ENCODE measurements at regions not wholly inside any gene's neighbourhood (a gene's known extent, or its start where the extent isn't known, plus 50 kb on each side); places are given as distances from the start of the nearest gene placed in this dataset.
A peak's percentile ranks its signal among the peaks of the same experiment; 100 is the strongest.

DNA sequence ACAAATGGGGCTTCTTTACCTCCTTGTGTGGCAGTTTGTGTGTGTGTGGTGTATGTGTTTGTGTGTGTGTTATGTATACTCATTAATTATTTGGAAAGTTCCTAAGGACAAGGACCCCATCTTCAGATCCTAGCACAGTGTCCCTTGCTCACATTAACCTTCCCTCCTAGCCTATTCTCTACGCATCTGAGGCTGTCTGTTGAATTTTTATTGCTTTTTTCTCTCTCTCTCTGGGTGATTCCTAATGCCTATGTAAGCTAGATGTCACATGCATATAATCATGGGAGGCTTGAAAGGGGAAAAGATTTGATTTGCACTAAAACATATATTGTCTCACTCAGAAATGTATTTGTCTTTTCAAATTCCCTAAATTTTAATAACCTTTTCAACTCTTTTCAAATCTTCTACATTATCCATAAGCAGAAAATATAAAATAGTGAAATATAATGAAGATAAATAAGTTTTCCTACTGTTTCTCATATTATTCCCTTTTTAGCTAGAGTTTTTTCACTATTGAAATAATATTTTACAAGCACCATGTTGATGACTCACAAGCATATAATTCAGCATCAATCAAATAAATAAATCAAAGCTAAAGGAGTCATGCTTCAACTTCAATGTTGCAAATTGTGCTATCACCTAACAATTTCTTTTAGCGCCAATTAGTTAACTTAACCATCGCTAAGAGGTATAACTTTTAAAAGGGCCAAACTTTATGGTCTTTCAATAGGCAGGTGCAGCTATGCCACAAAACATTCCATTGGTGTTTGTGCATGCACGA lies 199.0 kb upstream of the ERBB4 start:
- intact Hi-C loops (cut with micrococcal nuclease), result no loop called here
- BruUV-seq (replicated peaks), result no TSS peak
- POLR2A ChIA-PET (ENCODE audit: unreplicated experiment), result interaction anchor here (0.6 kb wide), 1 partner anchor 1004 kb away, joined by 6 read pairs; no protein-coding TSS in a partner anchor

DNA sequence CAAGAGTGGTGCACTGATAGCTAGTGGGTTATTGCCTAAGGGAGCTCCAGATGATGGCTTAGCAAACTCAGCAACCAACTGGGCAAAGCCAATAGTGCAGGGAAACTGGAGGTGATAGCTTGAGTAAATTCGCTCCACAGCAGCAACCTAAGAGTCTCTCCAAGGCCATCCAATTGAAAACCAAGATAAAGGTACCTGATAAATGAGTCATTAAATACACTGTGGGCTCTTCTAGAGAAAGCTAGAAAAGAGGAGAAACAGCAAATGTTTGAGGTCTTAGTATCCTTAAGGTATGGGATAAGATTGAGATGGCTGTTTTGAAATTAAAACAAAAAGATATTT lies 197.8 kb upstream of the ERBB4 start:
- no peak overlapping the region for H2AFZ ChIP-seq (ENCODE audit: low read length)
- H3K79me2 ChIP-seq (ENCODE audit: low read length), result no peaks in the 10 kb centered on the region
- H3K9me3 ChIP-seq (ENCODE audit: low read length), result no peaks in the 10 kb centered on the region
- no peaks in the 10 kb centered on the region for H3F3A ChIP-seq (ENCODE audit: low read length, unreplicated experiment)
- H3K4me1 ChIP-seq (ENCODE audit: insufficient read depth, low read length), result peaks cover 22% of the 10 kb centered on the region
- no peak overlapping the region for H3K4me3 ChIP-seq (ENCODE audit: low read length)
- H3K27ac ChIP-seq (ENCODE audit: low read length), result no peak overlapping the region
- POLR2A ChIA-PET (ENCODE audit: unreplicated experiment), result no interaction called here
- no peak for TF ChIP-seq EZH2phosphoT487 (IDR thresholded peaks at IDR 0.05; ENCODE audit: borderline replicate concordance, low read length)
- TF ChIP-seq EZH2 (IDR thresholded peaks at IDR 0.05; ENCODE audit: low read length, unreplicated experiment), result no peak
- TF ChIP-seq, protein P1, sequence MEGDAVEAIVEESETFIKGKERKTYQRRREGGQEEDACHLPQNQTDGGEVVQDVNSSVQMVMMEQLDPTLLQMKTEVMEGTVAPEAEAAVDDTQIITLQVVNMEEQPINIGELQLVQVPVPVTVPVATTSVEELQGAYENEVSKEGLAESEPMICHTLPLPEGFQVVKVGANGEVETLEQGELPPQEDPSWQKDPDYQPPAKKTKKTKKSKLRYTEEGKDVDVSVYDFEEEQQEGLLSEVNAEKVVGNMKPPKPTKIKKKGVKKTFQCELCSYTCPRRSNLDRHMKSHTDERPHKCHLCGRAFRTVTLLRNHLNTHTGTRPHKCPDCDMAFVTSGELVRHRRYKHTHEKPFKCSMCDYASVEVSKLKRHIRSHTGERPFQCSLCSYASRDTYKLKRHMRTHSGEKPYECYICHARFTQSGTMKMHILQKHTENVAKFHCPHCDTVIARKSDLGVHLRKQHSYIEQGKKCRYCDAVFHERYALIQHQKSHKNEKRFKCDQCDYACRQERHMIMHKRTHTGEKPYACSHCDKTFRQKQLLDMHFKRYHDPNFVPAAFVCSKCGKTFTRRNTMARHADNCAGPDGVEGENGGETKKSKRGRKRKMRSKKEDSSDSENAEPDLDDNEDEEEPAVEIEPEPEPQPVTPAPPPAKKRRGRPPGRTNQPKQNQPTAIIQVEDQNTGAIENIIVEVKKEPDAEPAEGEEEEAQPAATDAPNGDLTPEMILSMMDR (conservative IDR thresholded peaks at IDR 0.05; ENCODE audit: low read depth, low read length), result no peak
- intact Hi-C loops (cut with micrococcal nuclease), result no loop called here
- H4K20me1 ChIP-seq (ENCODE audit: low read length), result no peaks in the 10 kb centered on the region
- DNase-seq (peak; percentile 47), ATAC-seq (peak; percentile 55)
- H3K36me3 ChIP-seq (ENCODE audit: low read depth, low read length), result no peaks in the 10 kb centered on the region
- H3K9ac ChIP-seq (ENCODE audit: low read length), result no peak overlapping the region
- no TSS peak for BruUV-seq (replicated peaks)
- no peaks in the 10 kb centered on the region for H3K9me2 ChIP-seq (replicated peaks; ENCODE audit: low read length)
- no peak overlapping the region for H3K4me2 ChIP-seq (ENCODE audit: low read length)
- no peaks in the 10 kb centered on the region for H3K27me3 ChIP-seq (ENCODE audit: low read length)
- CTCF ChIA-PET, result no interaction called here

More for the DNA sequence above, 199.0 kb upstream of the ERBB4 start:
- peak overlapping the region; percentile 12; the same call in 1 of the 2 replicates for H3K4me2 ChIP-seq (ENCODE audit: low read length)
- TF ChIP-seq, protein P1 (conservative IDR thresholded peaks at IDR 0.05; ENCODE audit: low read depth, low read length), result no peak
- TF ChIP-seq EZH2 (IDR thresholded peaks at IDR 0.05; ENCODE audit: low read length, unreplicated experiment) (no peak), EZH2phosphoT487 (IDR thresholded peaks at IDR 0.05; ENCODE audit: borderline replicate concordance, low read length) (no peak)
- no peaks in the 10 kb centered on the region for H3K36me3 ChIP-seq (ENCODE audit: low read depth, low read length)
- no peaks in the 10 kb centered on the region for H3K79me2 ChIP-seq (ENCODE audit: low read length)
- H3K9ac ChIP-seq (ENCODE audit: low read length), result no peak overlapping the region
- no peaks in the 10 kb centered on the region for H3K27me3 ChIP-seq (ENCODE audit: low read length)
- H3K27ac ChIP-seq (ENCODE audit: low read length), result no peak overlapping the region
- DNase-seq (peak; percentile 51), ATAC-seq (peak; percentile 55)
- no peak overlapping the region for H2AFZ ChIP-seq (ENCODE audit: low read length)
- H4K20me1 ChIP-seq (ENCODE audit: low read length), result no peaks in the 10 kb centered on the region
- H3K4me3 ChIP-seq (ENCODE audit: low read length), result no peak overlapping the region
- H3K9me3 ChIP-seq (ENCODE audit: low read length), result no peaks in the 10 kb centered on the region
- no peaks in the 10 kb centered on the region for H3K9me2 ChIP-seq (replicated peaks; ENCODE audit: low read length)
- H3F3A ChIP-seq (ENCODE audit: low read length, unreplicated experiment), result no peaks in the 10 kb centered on the region
- peaks cover 22% of the 10 kb centered on the region for H3K4me1 ChIP-seq (ENCODE audit: insufficient read depth, low read length)
- CTCF ChIA-PET, result no interaction called here

DNA sequence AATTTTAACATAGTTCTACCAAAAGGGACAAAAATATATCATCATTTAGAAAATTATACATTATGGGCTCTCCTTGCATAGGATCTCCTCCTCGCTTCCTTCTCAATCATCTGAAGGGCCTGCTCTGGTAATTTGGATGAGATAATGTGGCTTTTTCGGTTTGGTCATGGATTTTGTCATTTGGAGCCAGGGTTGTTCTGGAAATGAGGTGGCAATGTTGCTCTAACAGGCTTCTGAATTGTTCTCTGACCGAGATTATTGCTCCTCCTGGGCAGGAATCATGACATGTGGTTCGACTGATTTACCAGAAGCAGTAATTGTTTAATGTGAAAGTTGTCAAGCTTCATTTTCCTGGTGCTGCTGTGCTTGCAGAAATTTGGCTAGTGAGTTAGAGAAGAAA lies 194.7 kb upstream of the ERBB4 start:
- Histone ChIP-seq H3K4me3 (ENCODE audit: low read length) (no peak overlapping the region), H3K4me1 (ENCODE audit: insufficient read depth, low read length) (peaks cover 18% of the 10 kb centered on the region), H3K36me3 (ENCODE audit: low read depth, low read length) (no peaks in the 10 kb centered on the region), H2AFZ (ENCODE audit: low read length) (no peak overlapping the region), H3K27ac (ENCODE audit: low read length) (no peak overlapping the region), H3K9me2 (replicated peaks; ENCODE audit: low read length) (no peaks in the 10 kb centered on the region), H3F3A (ENCODE audit: low read length, unreplicated experiment) (no peaks in the 10 kb centered on the region), H3K9me3 (ENCODE audit: low read length) (no peaks in the 10 kb centered on the region), H3K27me3 (ENCODE audit: low read length) (no peaks in the 10 kb centered on the region), H3K4me2 (ENCODE audit: low read length) (no peak overlapping the region), H3K79me2 (ENCODE audit: low read length) (no peaks in the 10 kb centered on the region), H3K9ac (ENCODE audit: low read length) (no peak overlapping the region), H4K20me1 (ENCODE audit: low read length) (no peaks in the 10 kb centered on the region)
- ATAC-seq (no peak), DNase-seq (no peak)
- POLR2A ChIA-PET (ENCODE audit: unreplicated experiment), result no interaction called here
- BruUV-seq (replicated peaks), result no TSS peak
- intact Hi-C loops (cut with micrococcal nuclease), result no loop called here
- CTCF ChIA-PET, result no interaction called here
- TF ChIP-seq EZH2phosphoT487 (IDR thresholded peaks at IDR 0.05; ENCODE audit: borderline replicate concordance, low read length) (no peak), EZH2 (IDR thresholded peaks at IDR 0.05; ENCODE audit: low read length, unreplicated experiment) (no peak)
- TF ChIP-seq, protein P1 (conservative IDR thresholded peaks at IDR 0.05; ENCODE audit: low read depth, low read length), result no peak

All from PC-3 (cell line).